T1000 (cell line): ENCODE measurements at regions not wholly inside any gene's neighbourhood (a gene's known extent, or its start where the extent isn't known, plus 50 kb on each side); places are given as distances from the start of the nearest gene placed in this dataset.

Experiments
- DNase-seq: peaks from one replicate; lab custom pipeline; 2025; ENCODE audit warnings: mixed read lengths; lab: John Stamatoyannopoulos, UW

DNA sequence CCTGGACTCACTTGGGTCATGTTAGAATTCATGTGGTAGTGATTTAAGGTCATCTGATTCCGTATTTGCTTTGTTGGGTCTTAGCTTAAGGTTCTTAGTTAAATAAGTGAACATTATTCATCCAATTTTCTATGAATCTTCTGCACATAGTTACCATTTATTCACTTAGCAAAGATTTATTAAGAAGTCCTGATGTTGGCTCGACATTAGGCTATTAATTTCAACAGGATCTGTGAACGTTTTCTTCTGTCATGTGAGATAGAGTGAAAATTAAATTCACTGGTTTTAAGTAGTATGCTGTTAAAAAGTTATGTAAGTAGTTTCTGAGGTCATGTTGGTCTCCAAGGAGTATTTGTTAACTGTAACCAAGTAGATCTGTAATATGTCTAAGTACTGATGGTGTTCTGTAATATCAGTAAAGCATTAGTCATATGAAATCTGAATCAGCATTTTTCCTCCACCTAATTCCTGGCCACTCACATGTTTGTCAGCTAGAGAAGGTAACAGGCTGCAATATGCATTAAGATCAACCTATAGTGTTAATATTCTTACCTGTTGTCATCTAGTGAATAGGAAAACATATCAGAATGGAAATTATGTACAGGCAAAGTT is 155.6 kb downstream of the PCDH7 start:
- DNase-seq = no peak

- DNase-seq = no peak
Observed at GRCh38 chr4:30879855-30880598, 159.9 kb downstream of the PCDH7 start.

GRCh38 chr4:30881985-30882384 is 161.8 kb downstream of the PCDH7 start:
- no peak for DNase-seq

GRCh38 chr4:30882443-30882842 is 162.3 kb downstream of the PCDH7 start:
- no peak for DNase-seq

- no peak for DNase-seq
Observed at GRCh38 chr4:30882995-30883675, 163.0 kb downstream of the PCDH7 start.

DNA sequence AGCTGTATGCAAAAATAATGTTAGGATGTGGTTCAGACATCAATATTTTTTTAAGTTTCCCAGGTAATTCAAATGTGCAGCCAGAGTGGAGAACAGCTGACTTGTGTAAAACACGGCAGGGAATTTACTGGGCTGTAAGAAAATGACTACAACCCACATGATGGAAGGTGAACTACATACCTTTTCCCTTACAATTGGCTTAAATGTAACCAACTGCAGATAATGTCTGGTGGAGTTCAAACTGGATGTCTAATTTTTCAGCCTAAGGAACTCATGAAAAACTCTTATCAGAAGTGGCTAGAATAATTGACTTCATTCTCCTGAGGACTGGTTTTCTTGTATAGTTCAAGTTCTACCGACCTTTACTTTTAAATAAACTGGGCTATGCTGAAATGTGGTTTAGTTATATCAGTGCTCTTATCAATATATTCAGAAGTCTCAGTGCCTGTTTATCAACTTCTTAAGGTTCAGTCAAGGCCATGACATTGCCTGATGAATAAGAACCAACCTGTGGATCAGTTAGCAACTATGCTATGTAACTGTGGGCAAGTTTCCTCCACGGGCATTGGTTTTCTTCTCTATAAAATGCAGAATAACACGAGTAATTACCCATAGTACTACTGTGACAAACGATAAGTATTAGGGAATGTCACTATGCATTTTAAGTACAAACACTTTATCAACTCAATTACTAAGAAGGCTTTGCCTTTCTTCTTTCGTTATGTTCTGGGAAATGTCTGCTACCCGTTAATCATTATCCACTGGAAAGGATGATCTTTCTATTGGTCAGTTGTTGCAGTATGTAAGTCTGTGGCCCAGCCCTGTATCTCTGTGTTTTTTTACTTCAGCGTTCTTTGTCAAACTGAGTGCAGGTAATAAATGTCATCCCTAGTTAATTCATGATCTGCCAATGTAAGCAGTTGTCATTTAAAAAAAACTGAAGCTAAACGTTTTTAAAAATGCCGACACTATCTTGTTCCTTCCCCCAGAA is 181.6 kb downstream of the PCDH7 start:
- DNase-seq = no peak

DNA sequence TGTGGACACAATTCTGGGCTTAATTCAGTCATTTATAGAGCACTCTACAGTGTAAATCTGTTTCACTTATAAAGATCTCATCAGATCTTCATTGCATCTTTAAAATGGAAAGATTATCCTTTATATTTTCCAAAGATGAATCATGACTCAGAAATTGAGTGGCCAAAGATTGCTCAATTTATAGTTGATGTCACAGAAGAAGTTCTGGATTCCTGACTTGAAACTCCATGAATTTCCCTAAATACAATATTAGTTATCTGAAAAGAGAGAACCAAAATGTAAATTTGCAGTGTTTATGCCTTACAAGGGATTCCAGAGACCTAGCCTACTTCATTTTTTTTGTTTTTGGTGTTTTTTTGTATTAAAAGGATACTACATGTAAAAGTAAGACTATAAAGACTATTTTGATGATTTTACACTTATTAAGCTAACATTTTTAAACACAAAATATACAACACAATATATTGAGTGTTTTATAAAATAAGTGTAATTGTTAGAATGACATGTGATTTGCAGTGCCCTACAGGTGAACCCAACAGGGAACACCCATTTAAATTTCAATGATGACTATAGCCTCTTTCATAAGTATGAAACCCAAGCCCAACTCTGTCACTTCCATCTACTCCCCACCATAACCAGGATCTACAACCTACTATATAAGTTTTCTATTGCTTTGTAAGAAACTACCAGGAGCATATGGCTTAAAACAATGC is 183.5 kb downstream of the PCDH7 start:
- DNase-seq = no peak

- no peak for DNase-seq
Observed at GRCh38 chr4:30904215-30904555, 184.0 kb downstream of the PCDH7 start.

DNA sequence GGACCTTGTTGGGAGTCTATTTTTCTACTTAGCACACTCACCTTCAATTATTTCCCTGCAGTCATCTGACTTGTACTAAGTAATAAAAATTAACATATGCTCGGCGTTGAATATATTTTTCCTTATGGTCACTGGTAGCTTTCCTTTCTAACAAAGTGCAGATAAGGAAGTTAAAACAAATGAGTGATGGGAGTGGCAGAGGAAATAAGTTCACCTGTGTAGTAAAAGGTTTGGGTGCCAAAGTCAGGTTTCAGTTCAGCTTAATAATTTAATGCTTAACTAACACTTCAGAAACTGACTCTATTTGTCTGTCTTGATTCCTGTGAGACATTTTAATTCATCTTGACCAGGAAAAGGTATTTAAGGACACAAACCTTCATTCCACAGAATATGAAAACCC is 184.4 kb downstream of the PCDH7 start:
- no peak for DNase-seq

GRCh38 chr4:30912098-30912714 is 192.0 kb downstream of the PCDH7 start:
- DNase-seq = no peak

DNA sequence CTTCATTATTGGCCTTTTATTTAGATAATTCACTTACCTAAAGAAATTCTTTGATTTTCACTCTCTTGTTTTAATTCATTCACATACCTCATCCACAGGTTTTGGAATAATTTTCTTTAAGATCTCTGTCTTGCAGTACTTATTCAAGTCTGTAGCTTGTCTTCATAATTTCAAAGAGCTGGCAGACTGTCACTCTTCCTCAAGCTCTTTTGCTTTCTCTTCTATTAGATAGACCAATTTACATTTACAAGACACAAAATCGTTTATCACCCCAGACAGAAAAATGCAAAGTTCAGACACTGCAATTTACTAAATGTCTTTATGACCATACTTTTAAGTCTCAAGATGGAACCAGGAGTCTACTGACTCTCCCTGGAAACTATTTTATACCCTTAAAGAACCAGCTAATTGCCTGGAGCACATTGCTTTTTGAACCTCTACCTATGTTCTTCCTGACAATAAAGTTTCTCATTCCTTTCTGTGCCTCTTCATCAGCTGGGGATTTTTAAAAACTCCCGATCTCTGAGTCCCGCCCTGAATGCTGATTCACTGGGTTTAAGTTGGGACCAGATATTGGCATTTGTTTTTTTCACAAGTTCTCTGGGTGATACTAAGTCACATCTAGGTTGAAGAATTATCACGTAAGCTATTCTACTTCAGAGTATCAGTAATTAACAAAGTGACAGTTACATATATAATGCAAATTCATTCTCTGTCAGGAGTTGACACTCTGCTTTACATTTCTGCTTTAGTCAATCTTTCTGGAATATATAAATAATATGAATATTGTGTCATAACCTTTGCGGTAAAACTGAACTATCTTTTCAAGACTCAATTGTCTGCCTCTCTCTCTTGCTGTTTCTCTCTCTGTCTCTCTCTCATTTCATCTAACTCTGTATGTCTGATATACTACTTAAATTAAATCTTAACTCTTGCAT is 196.4 kb downstream of the PCDH7 start:
- no peak for DNase-seq

- no peak for DNase-seq
Observed at GRCh38 chr4:30917946-30918345, 197.8 kb downstream of the PCDH7 start.

GRCh38 chr4:30919458-30919857 is 199.3 kb downstream of the PCDH7 start:
- DNase-seq = no peak

DNA sequence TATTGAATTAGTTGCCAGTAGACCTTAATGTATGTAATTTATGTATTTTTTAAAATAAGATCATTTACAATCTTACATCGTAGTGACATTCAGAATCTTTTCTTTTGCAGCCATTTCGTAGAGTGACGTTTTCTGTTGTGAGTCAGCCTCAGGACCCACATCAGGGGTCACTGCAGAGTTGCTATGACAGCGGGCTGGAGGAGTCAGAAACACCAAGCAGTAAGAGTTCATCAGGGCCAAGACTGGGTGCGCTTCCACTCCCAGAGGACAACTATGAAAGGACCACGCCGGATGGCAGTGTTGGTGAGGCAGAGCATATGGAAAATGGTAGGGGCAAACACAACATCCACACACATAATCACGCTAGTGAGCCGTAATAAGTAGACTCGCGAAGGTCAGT is 199.9 kb downstream of the PCDH7 start:
- no peak for DNase-seq

DNA sequence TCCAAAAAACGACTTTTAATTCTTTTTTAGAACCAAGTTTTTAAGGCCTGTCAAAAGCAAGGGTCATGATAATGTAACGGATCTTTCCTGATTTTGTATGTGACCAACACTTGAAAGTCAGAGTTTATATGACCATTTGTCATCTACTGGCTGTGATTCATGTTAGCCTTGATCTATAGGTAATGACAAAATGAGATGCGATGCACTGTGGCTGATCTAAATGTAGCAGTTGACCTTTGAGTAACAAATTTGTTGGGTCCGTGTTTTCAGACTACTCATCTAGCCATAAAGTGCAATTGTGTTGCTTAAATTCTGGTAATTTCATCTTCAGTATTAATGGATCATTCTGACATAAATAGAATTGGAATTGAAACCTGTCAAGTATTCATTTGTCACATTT is 202.5 kb downstream of the PCDH7 start:
- no peak for DNase-seq

DNA sequence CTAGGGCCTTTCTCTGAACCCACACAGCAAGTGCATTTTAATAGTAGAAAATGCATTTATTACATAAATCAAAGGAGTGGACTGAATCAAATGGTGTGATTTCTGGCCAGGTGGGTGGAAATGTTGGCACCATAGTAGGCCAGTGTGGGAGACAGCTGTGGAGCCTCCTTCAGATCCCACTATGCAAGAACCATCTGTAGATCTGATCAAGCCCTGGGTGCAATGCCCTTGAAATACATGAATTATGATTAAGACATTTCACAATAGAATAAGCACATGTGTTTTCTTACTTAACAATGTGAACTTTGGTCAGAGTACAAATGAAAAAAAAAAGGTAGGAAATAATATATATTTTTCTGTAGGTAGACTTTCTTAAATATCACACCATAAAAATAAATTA is 204.3 kb downstream of the PCDH7 start:
- DNase-seq = no peak

GRCh38 chr4:30929649-30930048 is 209.5 kb downstream of the PCDH7 start:
- no peak for DNase-seq

DNA sequence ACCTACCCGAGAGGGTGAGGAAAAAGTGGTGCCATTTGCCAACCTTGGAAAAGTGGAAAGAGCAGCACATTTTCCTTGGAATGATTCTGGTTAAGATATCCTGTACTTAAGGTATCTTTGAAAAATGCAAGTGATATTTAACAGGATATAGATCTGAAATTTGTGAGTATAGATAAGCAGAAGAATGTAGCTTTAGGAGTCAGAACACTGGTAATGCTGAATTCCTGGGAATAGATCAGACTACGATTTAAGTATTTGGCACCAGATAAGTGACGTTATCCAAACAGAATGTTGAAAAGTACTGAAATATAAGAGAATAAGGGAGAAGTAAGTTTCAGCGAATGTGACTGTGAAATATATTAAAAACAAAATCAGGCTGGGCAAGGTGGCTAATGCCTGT is 210.1 kb downstream of the PCDH7 start:
- DNase-seq = no peak

- no peak for DNase-seq
Observed at GRCh38 chr4:30932581-30932980, 212.4 kb downstream of the PCDH7 start.

DNA sequence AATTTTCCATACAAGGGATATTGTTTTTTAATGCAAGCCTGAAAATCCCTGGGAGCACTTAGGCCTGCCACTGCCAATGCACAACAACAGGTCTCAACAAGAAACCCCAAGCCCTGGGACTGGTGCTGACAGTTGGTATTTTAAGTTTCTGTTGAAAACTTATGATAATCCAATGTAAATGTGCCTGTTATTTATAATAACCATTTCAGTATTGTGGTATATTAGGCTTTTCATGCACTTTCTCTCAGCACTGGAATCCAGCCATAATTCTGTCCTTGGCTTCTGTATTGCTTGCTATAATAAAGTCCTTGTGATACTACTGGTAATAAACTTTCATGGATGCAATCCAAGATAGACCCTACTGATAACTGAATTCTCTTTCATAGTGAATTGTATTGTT is 218.9 kb downstream of the PCDH7 start:
- DNase-seq = no peak
